GM18867 (cell line): ENCODE measurements at regions not wholly inside any gene's neighbourhood (a gene's known extent, or its start where the extent isn't known, plus 50 kb on each side); places are given as distances from the start of the nearest gene placed in this dataset.
"Not testable (repeated sequence)": the region's sequence is repeated elsewhere in the genome, so short reads cannot be mapped to it uniquely, and the experiment has no call there.

Experiments
- ATAC-seq: cut with Tn5 transposase; IDR thresholded peaks from one replicate; pipeline ENCODE4 v1.9.1; 2021; ENCODE audit warnings: mild to moderate bottlenecking, moderate library complexity; ENCODE audit not compliant: unreplicated experiment

GRCh38 chr18:9009703-9010488, 92.6 kb upstream of the NDUFV2 start:
- ATAC-seq: no peak

- ATAC-seq: no peak
Observed at GRCh38 chr18:9011431-9011830, 91.1 kb upstream of the NDUFV2 start.

- no peak for ATAC-seq
Observed at GRCh38 chr18:9013926-9014373, 88.5 kb upstream of the NDUFV2 start.

GRCh38 chr18:9015689-9016088, 86.8 kb upstream of the NDUFV2 start:
- ATAC-seq: no peak

- no peak for ATAC-seq
Observed at GRCh38 chr18:9016633-9017166, 85.8 kb upstream of the NDUFV2 start.

GRCh38 chr18:9017167-9017904, 85.2 kb upstream of the NDUFV2 start:
- ATAC-seq: peak; percentile 92

GRCh38 chr18:9017905-9018227, 84.6 kb upstream of the NDUFV2 start:
- no peak for ATAC-seq

- ATAC-seq: no peak
Observed at GRCh38 chr18:9019135-9019534, 83.4 kb upstream of the NDUFV2 start.

GRCh38 chr18:9020221-9020620, 82.3 kb upstream of the NDUFV2 start:
- no peak for ATAC-seq

GRCh38 chr18:9021458-9021857, 81.0 kb upstream of the NDUFV2 start:
- ATAC-seq: no peak

GRCh38 chr18:9022397-9023155, 79.9 kb upstream of the NDUFV2 start:
- no peak for ATAC-seq

GRCh38 chr18:9024031-9024646, 78.4 kb upstream of the NDUFV2 start:
- not testable (repeated sequence) for ATAC-seq

- no peak for ATAC-seq
Observed at GRCh38 chr18:9025091-9025838, 77.2 kb upstream of the NDUFV2 start.

GRCh38 chr18:9029131-9029530, 73.4 kb upstream of the NDUFV2 start:
- no peak for ATAC-seq

- ATAC-seq: no peak
Observed at GRCh38 chr18:9032519-9032918, 70.0 kb upstream of the NDUFV2 start.

- ATAC-seq: no peak
Observed at GRCh38 chr18:9038277-9038871, 64.1 kb upstream of the NDUFV2 start.

GRCh38 chr18:9039441-9040071, 62.9 kb upstream of the NDUFV2 start:
- no peak for ATAC-seq

GRCh38 chr18:9042766-9043481, 59.6 kb upstream of the NDUFV2 start:
- no peak for ATAC-seq

- ATAC-seq: no peak
Observed at GRCh38 chr18:9043581-9043980, 58.9 kb upstream of the NDUFV2 start.
